ENCODE measurements at regions not wholly inside any gene's neighbourhood (a gene's known extent, or its start where the extent isn't known, plus 50 kb on each side); places are given as distances from the start of the nearest gene placed in this dataset.
"Not testable (repeated sequence)": the region's sequence is repeated elsewhere in the genome, so short reads cannot be mapped to it uniquely, and the experiment has no call there.

DNA sequence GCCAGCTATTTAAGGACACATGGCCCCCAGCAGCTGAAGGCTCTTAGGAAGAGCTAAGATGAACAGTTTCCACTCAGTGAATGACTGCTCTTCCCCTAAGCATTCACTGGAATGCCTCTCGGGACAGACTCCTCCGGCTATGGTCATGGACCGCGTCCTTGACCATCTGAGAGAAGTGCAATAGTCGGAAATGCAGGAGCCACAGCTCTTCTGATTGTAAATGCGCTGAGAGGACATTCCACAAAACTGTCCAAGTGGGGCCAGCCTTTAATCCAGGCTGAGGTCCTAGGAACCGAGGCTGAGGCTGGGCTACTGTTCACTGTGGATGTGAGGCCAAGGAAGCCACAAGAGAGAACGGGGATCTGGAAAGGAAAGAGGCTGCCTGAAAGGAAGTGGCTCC, 162.0 kb upstream of the TMEM72 start:
- no peak for ATAC-seq

DNA sequence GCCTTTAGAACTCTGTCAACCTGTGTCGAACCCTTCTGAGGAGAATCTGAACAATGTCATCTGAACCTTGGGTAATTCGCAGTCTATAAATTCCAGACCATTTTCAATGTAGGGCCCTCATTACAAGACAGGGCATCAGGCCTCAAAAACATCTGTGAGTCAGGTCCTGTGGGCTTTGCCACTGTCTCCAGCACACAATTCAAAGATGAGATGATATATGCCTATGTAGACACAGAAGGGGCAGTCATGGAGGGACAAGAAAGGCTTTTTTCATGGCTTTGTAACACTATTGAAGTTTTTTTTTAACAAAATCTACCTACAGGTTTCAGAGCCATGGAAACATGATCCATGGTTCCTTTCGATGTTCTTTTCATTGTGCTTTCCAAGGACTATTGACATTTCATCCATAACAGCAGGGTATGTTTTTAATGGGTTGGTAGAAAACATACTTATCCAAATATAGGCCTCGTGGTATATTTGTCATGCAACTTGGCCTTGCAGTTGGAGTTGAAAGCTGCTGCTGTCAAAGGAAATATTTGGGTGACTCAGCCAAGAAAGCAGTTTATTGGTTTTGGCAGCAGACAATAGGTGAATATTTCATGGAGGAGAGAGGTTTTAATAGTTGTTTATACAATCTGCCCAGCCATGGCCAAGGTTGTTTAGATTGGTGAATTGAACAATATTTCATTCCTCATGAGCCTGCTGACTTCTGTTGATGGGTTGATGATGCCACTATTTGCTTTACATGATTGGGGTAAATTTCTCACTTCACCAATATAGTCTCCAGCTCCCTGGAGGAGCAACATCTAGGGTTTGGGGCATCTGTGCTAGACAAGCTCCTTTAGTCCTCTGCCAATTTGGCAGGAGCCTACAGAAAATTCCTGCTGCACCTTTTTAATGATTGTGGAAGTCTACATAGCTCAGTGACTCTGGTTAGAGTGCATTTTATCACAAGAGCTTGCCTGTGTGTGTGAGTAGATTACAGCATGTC, 158.4 kb upstream of the TMEM72 start:
- ATAC-seq: no peak

DNA sequence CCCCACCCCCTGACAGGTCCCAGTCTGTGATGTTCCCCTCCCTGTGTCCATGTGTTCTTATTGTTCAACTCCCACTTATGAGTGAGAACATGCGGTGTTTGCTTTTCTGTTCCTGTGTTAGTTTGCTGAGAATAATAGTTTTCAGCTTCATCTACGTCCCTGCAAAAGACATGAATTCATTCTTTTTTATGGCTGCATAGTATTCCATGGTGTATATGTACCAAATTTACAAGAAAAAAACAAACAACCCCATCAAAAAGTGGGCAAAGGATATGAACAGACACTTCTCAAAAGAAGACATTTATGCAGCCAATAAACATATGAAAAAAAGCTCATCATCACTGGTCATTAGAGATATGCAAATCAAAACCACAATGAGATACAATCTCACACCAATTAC, 156.8 kb upstream of the TMEM72 start:
- ATAC-seq: not testable (repeated sequence)

DNA sequence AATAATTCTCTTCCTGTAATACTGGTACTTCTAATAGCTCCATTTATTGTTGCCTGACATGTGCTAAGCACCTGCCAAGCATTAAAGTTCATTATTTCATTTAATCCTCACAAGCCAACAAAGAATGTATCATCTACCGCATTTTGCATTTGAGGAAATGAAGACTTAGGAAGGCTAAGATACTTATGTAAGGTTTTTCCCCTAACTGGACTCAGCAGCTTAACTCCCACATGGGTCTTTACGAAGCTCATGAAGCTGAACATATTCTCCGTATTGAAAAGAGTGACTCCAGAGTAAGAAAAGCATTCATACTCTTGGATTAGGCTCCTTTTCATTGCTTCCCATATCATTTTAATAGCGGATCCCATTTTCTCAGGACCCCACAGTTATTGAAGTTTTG, 155.7 kb upstream of the TMEM72 start:
- no peak for ATAC-seq

DNA sequence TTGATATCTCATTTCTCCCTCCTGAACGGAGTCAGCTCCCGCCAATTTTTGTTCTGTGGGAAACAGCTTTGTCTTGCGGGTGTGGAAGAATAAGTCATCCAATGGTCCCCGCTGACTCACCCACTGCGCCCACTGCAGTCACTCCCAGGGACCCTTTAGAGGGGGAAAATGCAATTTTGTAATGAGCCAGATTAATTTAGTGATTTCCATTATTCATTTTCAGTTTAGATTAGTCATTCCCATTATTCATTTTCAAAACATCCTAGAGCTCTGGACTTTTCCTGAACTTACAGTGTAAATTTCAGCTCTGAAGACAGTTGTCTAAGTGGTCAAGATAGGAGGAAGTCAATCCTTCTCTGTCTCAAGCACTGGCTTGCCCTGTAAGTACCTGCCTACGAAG, 154.9 kb upstream of the TMEM72 start:
- no peak for ATAC-seq

DNA sequence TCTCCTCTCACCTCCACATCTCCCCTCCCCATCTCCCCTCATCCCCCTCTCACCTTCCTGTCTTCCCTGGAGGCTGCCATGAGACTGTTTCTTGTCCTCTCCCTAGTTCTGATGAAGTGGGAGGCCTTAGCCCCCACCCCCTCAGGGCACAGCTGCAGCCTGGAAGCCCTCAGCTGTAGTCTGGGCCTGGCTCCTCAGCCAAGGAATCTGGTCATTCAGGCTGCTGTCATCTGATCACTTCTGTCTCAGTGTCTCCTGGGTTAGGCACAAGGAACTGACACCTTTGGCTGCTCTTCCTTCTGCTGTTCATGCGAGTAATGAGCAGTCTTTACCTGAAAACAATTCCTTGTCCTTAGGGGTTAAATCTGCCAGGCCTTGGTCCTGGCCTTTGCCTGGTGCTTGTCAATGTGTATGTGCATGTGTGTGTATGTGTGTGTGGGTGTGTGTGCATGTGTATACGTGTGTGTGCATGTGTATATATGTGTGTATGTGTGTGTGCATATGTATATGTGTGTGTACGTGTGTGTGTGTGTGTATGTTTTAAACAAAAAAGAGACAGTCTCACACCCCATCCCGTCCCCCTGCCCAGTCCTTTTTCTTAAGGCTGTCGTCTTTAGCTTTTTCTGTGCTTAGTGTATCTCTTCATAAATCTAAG, 153.5 kb upstream of the TMEM72 start:
- no peak for ATAC-seq

DNA sequence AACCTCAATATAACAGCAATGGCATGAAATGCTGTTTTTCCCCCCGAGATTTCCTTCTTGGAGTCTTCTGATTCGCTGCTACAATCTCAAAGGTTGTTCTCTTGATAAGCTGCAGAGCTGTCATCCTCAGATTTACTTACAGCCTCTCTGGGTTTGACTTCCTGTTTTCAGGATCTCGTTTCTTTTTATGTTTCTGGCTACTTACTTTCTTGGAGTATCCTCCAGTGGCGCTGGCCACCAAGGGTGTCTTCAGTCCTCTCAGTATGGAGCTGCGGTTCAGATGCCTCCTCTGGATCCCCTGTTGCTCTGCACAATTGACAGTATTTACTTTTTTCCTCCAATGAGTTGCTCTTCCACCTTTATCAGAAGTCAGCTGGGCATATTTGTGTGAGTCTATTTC, 152.0 kb upstream of the TMEM72 start:
- ATAC-seq: no peak

DNA sequence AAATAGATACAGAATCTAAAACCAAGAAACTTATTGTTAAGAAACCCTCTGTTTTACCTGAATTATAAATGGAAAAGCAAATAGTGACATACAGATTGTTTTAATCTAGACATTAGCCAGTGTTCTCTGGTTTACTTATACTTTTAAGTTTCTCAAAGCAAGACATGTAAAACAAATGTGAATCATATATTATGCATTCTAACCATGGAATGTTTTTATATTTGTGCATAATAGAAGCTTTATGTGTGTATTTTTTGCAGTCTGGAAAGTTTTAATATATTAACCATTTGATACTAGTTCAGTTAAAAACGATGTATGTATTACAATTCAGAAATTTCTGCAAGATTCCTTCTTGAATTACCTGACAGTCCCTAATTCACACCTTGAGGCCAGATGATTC, 150.6 kb upstream of the TMEM72 start:
- no peak for ATAC-seq

DNA sequence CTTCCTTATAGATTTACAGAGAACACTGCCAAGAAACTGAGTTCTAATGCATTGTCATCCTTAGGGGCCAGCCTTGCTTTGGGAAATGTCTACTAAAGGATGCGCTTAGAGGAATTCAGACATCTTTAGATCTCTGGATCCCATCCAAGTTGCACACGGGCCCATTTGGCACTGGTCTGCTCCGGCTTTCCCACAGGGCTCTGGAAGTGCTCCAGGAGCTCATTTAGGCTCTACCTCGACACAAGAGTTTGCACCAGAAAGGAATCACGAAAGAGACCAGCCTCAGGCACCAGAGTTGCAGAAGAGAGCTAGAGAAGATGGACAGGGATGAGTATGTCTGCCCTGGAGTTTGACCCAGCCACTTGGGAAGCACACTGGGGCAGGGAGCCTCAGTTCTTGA, 150.1 kb upstream of the TMEM72 start:
- ATAC-seq: no peak

DNA sequence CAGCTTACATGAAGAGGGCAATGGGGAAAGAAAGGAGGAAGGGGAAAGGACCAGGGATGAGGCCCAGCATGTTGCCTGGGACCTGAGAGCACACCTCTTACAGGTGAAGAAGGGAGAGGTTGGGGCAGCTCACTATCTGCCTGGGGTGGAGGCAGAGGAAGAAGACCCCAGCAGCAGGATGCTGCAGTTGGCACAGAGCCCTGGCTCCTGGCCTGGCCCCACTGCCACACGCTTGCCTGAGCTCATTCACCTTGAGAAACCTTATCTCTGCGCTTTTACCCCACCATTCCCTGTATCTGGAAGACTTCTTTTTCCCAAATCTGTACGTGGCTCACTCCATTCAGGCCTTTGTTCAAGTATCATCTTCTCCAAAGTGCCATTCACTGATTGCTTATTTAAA, 147.8 kb upstream of the TMEM72 start:
- ATAC-seq: no peak

DNA sequence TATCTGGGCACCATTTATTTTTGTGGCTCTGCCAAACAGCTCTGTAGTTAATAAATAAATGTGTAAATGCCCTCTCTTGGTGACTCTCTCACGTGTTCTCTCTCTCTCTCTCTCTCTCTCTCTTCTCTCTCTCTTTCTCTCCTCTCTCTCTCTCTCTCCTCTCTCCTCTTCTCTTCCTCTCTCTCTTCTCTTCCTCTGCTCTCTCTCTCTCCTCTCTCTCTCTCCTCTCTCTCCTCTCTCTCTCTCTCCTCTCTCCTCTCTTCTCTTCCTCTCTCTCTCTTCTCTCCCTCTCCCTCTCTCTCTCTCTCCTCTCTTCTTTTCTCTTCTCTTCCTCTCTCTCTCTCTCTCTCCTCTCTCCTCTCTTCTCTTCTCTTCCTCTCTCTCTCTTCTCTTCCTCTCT, 145.8 kb upstream of the TMEM72 start:
- no peak for ATAC-seq

DNA sequence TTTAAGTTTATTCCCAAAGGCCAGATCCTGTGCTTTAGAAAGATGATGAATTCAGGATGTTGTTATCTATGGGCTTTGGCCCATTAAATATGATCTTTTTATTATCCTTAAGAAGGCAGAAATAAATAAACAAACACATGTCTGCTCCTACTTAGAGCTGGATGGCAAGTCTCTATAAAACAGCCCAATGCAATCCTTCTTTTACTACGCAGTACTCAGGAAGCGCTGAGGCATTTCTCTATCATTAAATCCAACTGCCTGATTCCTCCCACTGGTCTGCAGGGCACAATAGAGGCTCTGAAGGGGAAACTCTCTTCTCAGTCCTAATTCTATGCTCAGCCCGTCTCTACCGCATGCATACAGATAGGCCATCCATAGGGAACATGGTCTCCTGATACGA, 144.5 kb upstream of the TMEM72 start:
- no peak for ATAC-seq

DNA sequence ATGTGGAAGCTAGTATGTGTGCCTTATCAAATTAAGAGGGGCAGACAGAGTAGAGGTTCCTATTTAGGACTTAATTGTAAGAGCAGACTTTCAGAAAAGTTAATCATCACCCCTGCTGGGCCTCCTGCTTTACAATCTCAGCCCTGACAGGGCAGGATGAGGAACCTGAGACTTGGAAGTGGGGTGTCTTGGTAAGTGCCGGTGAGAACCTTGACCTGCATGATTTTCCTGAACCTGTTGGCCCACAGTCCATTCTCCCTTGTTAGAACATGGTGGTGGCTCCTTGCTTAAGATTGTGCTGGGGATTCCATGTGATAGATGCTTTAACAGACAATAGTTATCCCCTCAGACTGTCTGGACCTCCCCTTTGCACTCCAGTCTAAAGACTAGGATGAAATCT, 141.7 kb upstream of the TMEM72 start:
- no peak for ATAC-seq

DNA sequence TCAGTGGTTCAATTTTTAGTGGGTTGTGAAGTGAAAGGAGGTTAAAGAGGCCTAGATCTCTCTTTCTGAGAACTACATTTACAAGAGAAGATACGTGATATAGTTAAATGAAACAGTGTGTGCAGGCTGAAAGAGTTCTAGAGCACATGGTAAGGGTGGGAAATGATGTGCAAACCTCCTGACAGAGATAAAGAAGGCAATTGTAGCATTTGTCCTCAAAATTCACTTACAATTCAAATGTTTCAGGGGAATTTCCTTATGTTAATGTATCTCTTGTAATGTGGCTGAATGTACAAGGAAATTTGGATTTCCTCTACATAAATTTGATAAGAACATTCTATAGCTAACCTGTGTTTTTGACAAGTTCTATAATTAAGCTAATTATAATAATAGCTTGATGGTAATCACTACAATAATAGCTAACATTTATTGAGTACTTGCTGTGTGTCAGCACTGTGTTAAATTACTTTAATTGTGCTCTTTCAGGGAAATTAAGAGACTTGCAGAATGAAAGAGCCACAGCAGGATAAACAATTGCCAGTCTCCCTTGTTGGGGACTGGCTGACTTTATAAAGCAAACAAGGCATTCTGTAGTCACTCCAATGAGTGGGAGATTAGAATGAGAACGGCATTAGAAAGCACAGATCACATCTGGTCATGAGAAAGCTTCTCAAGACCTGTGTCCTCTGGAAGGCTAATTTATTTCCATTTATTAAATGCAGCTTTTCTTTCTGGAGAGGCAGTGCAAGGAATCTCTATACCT, 139.7 kb upstream of the TMEM72 start:
- ATAC-seq: no peak

DNA sequence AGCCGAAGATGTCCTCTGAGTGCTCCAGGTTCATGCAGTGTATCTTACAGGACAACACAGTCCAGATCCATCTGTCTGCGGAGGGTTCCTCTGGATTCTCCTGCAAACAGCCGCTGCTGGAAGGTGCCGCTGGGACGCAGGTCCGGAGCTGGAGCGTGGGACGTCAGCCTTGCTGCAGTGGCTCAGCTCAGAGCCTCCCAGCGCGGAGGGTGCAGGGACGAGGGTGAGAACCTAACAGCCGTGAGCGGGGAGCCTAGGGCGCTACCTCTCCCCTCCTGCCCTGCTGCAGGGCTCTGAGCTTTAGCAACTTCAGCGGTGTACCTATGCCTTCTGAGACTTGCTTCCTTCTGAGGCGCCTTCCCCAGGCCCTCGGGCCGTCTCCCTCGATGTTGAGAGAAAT, 137.6 kb upstream of the TMEM72 start:
- no peak for ATAC-seq

DNA sequence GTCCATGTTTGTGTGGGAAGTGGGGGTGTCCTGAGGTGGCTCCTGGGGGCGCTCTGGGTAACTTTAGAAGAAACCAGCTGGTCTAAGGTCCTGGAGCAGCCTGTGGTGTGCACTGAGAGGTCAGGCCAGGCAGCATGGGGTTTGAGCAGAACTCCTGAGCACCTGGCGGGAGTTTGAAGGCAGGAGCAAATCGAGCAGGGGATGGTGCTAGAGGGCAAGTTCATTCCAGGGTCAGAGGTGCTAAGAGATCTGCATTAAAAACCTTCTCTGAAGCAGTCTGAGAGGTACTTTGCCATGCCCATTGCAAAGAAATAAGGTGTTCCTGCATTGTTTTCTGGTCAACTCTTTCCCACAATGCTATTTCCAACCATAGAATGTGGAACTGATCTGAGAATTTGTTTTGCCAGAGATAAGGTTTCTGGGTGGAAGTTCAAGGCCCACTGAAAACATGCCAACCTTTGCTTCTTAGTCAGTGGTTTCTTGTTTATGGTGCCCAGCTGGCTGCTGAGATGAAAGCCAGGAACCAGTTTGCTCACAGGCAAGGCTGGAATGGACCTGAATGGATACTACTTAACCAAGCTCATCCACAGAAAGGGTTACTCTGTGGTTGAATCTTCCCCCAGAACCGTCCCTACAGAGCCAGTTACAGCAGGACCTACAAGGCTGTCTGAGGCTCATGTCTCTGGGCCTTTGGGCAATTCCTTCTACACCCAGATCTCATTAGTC, 136.3 kb upstream of the TMEM72 start:
- ATAC-seq: no peak

DNA sequence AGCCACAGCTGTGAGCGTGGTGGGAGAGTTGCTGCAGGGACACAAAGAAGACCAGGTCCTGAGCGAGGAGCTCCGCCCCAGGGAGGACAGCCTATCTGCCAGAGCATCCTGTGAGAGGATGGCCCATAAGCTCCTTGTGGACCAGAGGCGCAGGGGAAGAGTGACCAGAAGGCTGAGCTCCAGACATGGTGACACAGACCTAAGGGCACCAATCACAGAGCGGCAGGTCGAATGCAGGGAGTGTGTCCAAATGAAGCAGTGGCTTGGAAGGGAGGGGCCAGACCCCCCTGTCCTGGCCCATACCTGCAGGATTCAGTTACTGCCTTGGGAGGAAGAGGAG, 135.8 kb upstream of the TMEM72 start:
- no peak for ATAC-seq

DNA sequence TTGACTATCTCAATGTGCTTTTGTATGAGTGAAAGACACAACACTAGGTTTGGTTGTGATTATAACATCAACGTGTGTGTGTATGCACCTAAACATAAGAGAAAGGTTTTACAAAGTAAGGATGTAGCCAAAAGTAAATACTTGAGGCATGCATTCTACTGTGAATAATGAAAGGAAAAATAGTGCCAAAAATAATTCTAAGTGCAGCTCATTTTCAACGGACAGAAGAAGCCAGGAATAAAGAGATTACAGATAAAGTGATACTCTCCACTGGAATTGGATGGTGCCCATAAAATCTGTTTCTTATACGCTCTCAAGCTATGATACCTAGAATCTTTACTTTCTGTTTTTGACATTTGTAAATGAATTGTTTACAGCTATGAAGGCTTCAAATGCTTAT, 135.0 kb upstream of the TMEM72 start:
- no peak for ATAC-seq

DNA sequence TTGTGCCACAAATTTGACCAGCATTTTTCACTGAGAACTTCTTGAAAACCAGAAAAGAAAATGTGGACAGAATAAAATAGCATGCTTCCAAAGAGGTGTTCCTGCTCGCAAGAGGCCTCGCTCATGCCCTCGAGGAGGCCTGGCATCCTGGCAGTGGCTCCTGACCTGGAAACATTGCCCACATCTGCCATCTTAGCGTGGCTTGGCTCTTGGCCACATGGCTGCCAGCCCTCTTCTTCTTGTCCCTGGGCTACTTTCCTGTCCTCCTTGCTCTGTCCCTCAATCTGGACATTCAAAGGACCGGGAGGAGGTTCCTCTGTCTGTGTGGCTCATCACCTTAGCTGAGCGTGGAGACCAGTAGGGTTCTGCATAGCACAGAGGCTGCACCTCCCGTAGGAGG, 131.6 kb upstream of the TMEM72 start:
- ATAC-seq: no peak

DNA sequence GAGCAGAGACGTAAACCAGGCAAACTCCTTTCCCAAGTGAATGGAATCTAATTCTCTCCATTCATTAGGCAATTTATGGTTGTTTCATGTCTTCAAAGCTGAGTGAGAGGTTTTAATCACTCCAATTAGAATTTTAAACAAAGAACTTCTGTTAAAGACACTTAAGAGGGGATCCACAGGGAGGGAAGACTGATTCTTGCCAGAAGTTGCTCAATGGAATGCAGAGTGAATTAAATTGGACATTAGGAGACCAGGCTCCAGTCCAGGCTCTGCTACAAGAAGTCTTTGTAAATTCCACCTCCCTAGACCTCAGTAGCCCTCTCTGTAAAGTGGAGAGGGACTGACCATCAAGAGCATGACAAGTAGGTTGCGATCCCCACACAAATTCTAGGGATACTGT, 130.7 kb upstream of the TMEM72 start:
- no peak for ATAC-seq

DNA sequence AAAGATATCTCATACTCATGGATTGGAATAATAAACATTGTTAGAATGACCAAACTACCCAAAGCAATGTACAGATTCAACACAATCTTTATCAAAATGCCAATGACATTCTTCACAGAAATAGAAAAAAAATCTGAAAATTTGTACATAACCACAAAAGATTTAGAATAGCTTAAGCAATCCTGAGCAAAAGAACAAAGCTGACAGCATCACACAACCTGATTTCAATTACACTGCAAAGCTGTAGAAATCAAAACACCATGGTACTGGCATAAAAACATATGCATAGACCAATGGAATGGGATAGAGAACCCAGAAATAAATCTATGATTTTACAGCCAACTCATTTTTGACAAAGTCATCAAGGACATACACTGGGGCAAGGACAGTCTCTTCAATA, 130.0 kb upstream of the TMEM72 start:
- ATAC-seq: no peak

DNA sequence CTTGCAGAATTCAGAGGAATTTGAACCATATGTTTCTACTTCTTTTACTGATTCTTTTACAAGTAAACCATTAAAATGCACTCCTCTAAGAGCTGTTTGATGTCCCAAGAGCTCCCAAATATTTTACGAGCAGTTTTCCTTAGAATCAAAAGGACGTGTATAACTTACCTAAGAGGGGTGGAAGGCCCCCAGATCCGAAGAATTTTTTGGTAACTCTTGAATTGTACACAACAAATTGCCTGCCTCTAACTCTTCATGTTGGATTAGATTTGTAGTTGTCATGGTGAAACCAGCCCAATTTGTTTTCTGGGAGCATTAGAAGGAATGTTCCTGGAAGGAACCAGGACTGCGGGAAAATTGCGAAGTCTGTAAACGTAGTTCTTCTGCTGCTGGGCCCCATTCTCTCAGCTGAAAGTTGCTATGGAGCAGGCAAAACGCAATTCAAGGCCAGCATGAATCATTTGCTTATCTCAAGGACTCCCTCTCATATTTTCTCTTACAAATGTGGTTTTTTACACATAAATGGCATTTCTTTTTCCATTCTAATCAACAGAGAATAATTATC, 124.8 kb upstream of the TMEM72 start:
- no peak for ATAC-seq
